ENCODE measurements at regions not wholly inside any gene's neighbourhood (a gene's known extent, or its start where the extent isn't known, plus 50 kb on each side); places are given as distances from the start of the nearest gene placed in this dataset.

GRCh38 chr1:95701450-95702173 lies 467.6 kb downstream of the RWDD3 start:
- no peak for TF ChIP-seq NFIC (IDR thresholded peaks at IDR 0.05; ENCODE audit: low read length)
- TF ChIP-seq HDAC6 (IDR thresholded peaks at IDR 0.05; ENCODE audit: low read depth, low read length): no peak
